Fibroblast of mammary gland (primary cell): ENCODE measurements at regions not wholly inside any gene's neighbourhood (a gene's known extent, or its start where the extent isn't known, plus 50 kb on each side); places are given as distances from the start of the nearest gene placed in this dataset.
"Not testable (repeated sequence)": the region's sequence is repeated elsewhere in the genome, so short reads cannot be mapped to it uniquely, and the experiment has no call there.

Source experiments
- DNase-seq: peaks from one replicate; pipeline ENCODE4 v3.0.0-alpha.2; 2010; ENCODE audit warnings: low read depth
- H3K4me3 ChIP-seq: 2 replicates; pipeline ENCODE4 v1.5.1; 2011; ENCODE audit warnings: low read depth, mild to moderate bottlenecking, low read length, moderate library complexity; ENCODE audit not compliant: control insufficient read depth
- TF ChIP-seq, protein P1 (sequence below): conservative IDR thresholded peaks from 2 replicates; pipeline ENCODE4 v1.5.1; 2011; ENCODE audit warnings: low read depth, low read length, inconsistent platforms; ENCODE audit not compliant: control insufficient read depth, insufficient read depth

- no peak overlapping the region for H3K4me3 ChIP-seq
- no peak for DNase-seq
- TF ChIP-seq, protein P1, sequence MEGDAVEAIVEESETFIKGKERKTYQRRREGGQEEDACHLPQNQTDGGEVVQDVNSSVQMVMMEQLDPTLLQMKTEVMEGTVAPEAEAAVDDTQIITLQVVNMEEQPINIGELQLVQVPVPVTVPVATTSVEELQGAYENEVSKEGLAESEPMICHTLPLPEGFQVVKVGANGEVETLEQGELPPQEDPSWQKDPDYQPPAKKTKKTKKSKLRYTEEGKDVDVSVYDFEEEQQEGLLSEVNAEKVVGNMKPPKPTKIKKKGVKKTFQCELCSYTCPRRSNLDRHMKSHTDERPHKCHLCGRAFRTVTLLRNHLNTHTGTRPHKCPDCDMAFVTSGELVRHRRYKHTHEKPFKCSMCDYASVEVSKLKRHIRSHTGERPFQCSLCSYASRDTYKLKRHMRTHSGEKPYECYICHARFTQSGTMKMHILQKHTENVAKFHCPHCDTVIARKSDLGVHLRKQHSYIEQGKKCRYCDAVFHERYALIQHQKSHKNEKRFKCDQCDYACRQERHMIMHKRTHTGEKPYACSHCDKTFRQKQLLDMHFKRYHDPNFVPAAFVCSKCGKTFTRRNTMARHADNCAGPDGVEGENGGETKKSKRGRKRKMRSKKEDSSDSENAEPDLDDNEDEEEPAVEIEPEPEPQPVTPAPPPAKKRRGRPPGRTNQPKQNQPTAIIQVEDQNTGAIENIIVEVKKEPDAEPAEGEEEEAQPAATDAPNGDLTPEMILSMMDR: no peak
These were observed 77.4 kb upstream of the TCF21 start for GRCh38 chr6:133811557-133811956.

- DNase-seq, H3K4me3 ChIP-seq: not testable (repeated sequence)
These were observed 76.5 kb upstream of the TCF21 start for GRCh38 chr6:133812446-133812845.

DNA sequence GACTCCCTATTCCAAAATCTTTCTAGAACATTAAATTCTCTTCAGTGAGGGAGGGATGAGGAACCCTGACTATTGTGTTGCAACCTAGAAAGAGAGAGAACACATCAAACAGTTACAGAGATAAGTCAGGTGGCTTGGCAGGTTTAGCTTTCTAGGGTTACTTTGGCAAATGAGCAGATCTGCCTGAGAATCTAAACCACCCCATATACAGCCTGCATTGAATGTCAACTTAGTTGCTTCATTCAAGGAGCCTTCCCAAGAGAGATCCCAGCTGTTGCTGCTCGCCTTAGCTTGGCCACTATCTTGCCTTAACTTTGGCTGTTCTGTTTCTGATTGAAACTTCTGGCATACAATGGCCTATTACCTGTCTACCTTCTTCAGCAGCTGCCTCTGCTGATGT lies 74.7 kb upstream of the TCF21 start:
- TF ChIP-seq, protein P1: no peak
- H3K4me3 ChIP-seq: no peak overlapping the region
- DNase-seq: no peak

GRCh38 chr6:133814797-133815196 lies 74.1 kb upstream of the TCF21 start:
- peak; percentile 77 for DNase-seq
- TF ChIP-seq, protein P1: no peak
- no peak overlapping the region for H3K4me3 ChIP-seq

GRCh38 chr6:133815313-133815712 lies 73.6 kb upstream of the TCF21 start:
- peak; percentile 36 for DNase-seq
- no peak overlapping the region for H3K4me3 ChIP-seq
- TF ChIP-seq, protein P1: no peak

GRCh38 chr6:133816171-133816570 lies 72.7 kb upstream of the TCF21 start:
- DNase-seq: no peak
- H3K4me3 ChIP-seq: no peak overlapping the region
- TF ChIP-seq, protein P1: no peak

- no peak overlapping the region for H3K4me3 ChIP-seq
- TF ChIP-seq, protein P1: peak; percentile 51
- no peak for DNase-seq
These were observed 71.4 kb upstream of the TCF21 start for GRCh38 chr6:133817460-133818047.
